Chondrocyte (in vitro differentiated cells): ENCODE measurements at regions not wholly inside any gene's neighbourhood (a gene's known extent, or its start where the extent isn't known, plus 50 kb on each side); places are given as distances from the start of the nearest gene placed in this dataset.

Experiments used
- DNase-seq: peaks from one replicate; pipeline ENCODE4 v3.0.0; 2021; ENCODE audit warnings: mixed read lengths, low spot score
- H3K27ac Mint-ChIP-seq: one replicate; pipeline ENCODE4 v1.8.0; 2021; ENCODE audit warnings: mild to moderate bottlenecking, moderate library complexity, mixed read lengths; ENCODE audit not compliant: unreplicated experiment
- H3K27me3 Mint-ChIP-seq: 2 replicates; pipeline ENCODE4 v1.8.0; 2021; ENCODE audit warnings: low read depth, mixed read lengths
- H3K36me3 Mint-ChIP-seq: 2 replicates; pipeline ENCODE4 v1.8.0; 2021; ENCODE audit warnings: low read depth, mixed read lengths
- H3K4me1 Mint-ChIP-seq: 2 replicates; pipeline ENCODE4 v1.8.0; 2021; ENCODE audit warnings: low read depth, mild to moderate bottlenecking, mixed read lengths
- H3K4me3 Mint-ChIP-seq: one replicate; pipeline ENCODE4 v1.8.0; 2021; ENCODE audit warnings: mild to moderate bottlenecking, moderate library complexity, mixed read lengths; ENCODE audit not compliant: unreplicated experiment
- H3K9me3 Mint-ChIP-seq: 2 replicates; pipeline ENCODE4 v1.8.0; 2021; ENCODE audit warnings: low read depth, mixed read lengths
- TF ChIP-seq, protein P1 (sequence below): fragments of 200-600 bp; sonication (generic); IDR thresholded peaks from 2 replicates; pipeline ENCODE4 v1.5.0; 2021; ENCODE audit warnings: antibody characterized with exemption, mild to moderate bottlenecking, moderate library complexity

GRCh38 chr5:116389601-116390000, 185.0 kb downstream of the SEMA6A start:
- TF ChIP-seq, protein P1, sequence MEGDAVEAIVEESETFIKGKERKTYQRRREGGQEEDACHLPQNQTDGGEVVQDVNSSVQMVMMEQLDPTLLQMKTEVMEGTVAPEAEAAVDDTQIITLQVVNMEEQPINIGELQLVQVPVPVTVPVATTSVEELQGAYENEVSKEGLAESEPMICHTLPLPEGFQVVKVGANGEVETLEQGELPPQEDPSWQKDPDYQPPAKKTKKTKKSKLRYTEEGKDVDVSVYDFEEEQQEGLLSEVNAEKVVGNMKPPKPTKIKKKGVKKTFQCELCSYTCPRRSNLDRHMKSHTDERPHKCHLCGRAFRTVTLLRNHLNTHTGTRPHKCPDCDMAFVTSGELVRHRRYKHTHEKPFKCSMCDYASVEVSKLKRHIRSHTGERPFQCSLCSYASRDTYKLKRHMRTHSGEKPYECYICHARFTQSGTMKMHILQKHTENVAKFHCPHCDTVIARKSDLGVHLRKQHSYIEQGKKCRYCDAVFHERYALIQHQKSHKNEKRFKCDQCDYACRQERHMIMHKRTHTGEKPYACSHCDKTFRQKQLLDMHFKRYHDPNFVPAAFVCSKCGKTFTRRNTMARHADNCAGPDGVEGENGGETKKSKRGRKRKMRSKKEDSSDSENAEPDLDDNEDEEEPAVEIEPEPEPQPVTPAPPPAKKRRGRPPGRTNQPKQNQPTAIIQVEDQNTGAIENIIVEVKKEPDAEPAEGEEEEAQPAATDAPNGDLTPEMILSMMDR, result no peak
- H3K9me3 Mint-ChIP-seq, result no peaks in the 10 kb centered on the region
- H3K27me3 Mint-ChIP-seq, result no peaks in the 10 kb centered on the region
- no peak overlapping the region for H3K27ac Mint-ChIP-seq
- H3K4me1 Mint-ChIP-seq, result no peaks in the 10 kb centered on the region
- H3K36me3 Mint-ChIP-seq, result no peaks in the 10 kb centered on the region
- no peak for DNase-seq
- no peak overlapping the region for H3K4me3 Mint-ChIP-seq

- no peaks in the 10 kb centered on the region for H3K9me3 Mint-ChIP-seq
- H3K27me3 Mint-ChIP-seq, result no peaks in the 10 kb centered on the region
- DNase-seq, result no peak
- no peak overlapping the region for H3K4me3 Mint-ChIP-seq
- H3K27ac Mint-ChIP-seq, result no peak overlapping the region
- H3K36me3 Mint-ChIP-seq, result no peaks in the 10 kb centered on the region
- H3K4me1 Mint-ChIP-seq, result no peaks in the 10 kb centered on the region
- TF ChIP-seq, protein P1, result no peak
Measured at GRCh38 chr5:116388564-116389258, 185.9 kb downstream of the SEMA6A start.

DNA sequence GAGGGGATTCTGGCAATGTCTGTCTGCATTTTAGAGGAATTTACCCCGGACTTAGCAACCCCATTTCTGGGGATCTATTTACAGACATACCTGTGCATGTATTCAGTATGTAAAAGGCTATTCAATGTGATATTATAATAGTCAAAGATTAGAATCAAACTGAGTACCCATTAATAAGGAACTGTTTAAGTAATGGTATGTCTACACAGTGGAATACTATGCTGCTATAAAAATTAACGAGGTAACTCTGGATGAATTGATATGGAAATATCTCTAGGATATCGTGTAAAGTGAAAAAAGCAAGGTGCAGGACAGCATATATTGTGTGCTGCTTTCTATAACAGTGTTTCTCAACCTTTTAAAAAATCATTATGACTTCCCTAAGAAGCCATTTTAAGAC, 186.9 kb downstream of the SEMA6A start:
- no peak for DNase-seq
- no peaks in the 10 kb centered on the region for H3K27me3 Mint-ChIP-seq
- no peaks in the 10 kb centered on the region for H3K9me3 Mint-ChIP-seq
- H3K4me1 Mint-ChIP-seq, result no peaks in the 10 kb centered on the region
- H3K4me3 Mint-ChIP-seq, result no peak overlapping the region
- no peaks in the 10 kb centered on the region for H3K36me3 Mint-ChIP-seq
- no peak overlapping the region for H3K27ac Mint-ChIP-seq
- TF ChIP-seq, protein P1, result no peak

GRCh38 chr5:116386633-116387032, 188.0 kb downstream of the SEMA6A start:
- Mint-ChIP-seq H3K36me3 (no peaks in the 10 kb centered on the region), H3K27me3 (no peaks in the 10 kb centered on the region), H3K9me3 (no peaks in the 10 kb centered on the region), H3K4me3 (no peak overlapping the region), H3K27ac (no peak overlapping the region), H3K4me1 (no peaks in the 10 kb centered on the region)
- TF ChIP-seq, protein P1, result no peak
- no peak for DNase-seq

GRCh38 chr5:116382874-116383266, 191.8 kb downstream of the SEMA6A start:
- no peaks in the 10 kb centered on the region for H3K36me3 Mint-ChIP-seq
- no peaks in the 10 kb centered on the region for H3K4me1 Mint-ChIP-seq
- H3K27ac Mint-ChIP-seq, result no peak overlapping the region
- H3K27me3 Mint-ChIP-seq, result no peaks in the 10 kb centered on the region
- TF ChIP-seq, protein P1, result no peak
- H3K9me3 Mint-ChIP-seq, result no peaks in the 10 kb centered on the region
- no peak for DNase-seq
- H3K4me3 Mint-ChIP-seq, result no peak overlapping the region
